ENCODE measurements at regions not wholly inside any gene's neighbourhood (a gene's known extent, or its start where the extent isn't known, plus 50 kb on each side); places are given as distances from the start of the nearest gene placed in this dataset.
"Not testable (repeated sequence)": the region's sequence is repeated elsewhere in the genome, so short reads cannot be mapped to it uniquely, and the experiment has no call there.

GRCh38 chr2:198639580-198639979 lies 818.2 kb downstream of the SATB2 start:
- DNase-seq (ENCODE audit: low read depth, low spot score) = no peak

GRCh38 chr2:198638577-198638976 lies 819.2 kb downstream of the SATB2 start:
- DNase-seq (ENCODE audit: low read depth, low spot score) = no peak

- DNase-seq (ENCODE audit: low read depth, low spot score) = no peak
Measured at GRCh38 chr2:198630384-198630783, 826.0 kb downstream of the PLCL1 start.

GRCh38 chr2:198628596-198628995 lies 824.2 kb downstream of the PLCL1 start:
- DNase-seq (ENCODE audit: low read depth, low spot score) = no peak

GRCh38 chr2:198622986-198623730 lies 818.8 kb downstream of the PLCL1 start:
- DNase-seq (ENCODE audit: low read depth, low spot score) = no peak

GRCh38 chr2:198615972-198616371 lies 811.6 kb downstream of the PLCL1 start:
- DNase-seq (ENCODE audit: low read depth, low spot score) = no peak

GRCh38 chr2:198611201-198611600 lies 806.8 kb downstream of the PLCL1 start:
- DNase-seq (ENCODE audit: low read depth, low spot score) = no peak

- DNase-seq (ENCODE audit: low read depth, low spot score) = no peak
Measured at GRCh38 chr2:198604599-198604998, 800.2 kb downstream of the PLCL1 start.

GRCh38 chr2:198602986-198603385 lies 798.6 kb downstream of the PLCL1 start:
- DNase-seq (ENCODE audit: low read depth, low spot score) = not testable (repeated sequence)

GRCh38 chr2:198597648-198598047 lies 793.3 kb downstream of the PLCL1 start:
- DNase-seq (ENCODE audit: low read depth, low spot score) = no peak

- no peak for DNase-seq (ENCODE audit: low read depth, low spot score)
Measured at GRCh38 chr2:198596985-198597384, 792.6 kb downstream of the PLCL1 start.

GRCh38 chr2:198595721-198596120 lies 791.3 kb downstream of the PLCL1 start:
- DNase-seq (ENCODE audit: low read depth, low spot score) = no peak

- DNase-seq (ENCODE audit: low read depth, low spot score) = no peak
Measured at GRCh38 chr2:198591586-198591985, 787.2 kb downstream of the PLCL1 start.

GRCh38 chr2:198587741-198588140 lies 783.3 kb downstream of the PLCL1 start:
- no peak for DNase-seq (ENCODE audit: low read depth, low spot score)

- DNase-seq (ENCODE audit: low read depth, low spot score) = no peak
Measured at GRCh38 chr2:198587240-198587639, 782.8 kb downstream of the PLCL1 start.

- DNase-seq (ENCODE audit: low read depth, low spot score) = no peak
Measured at GRCh38 chr2:198571393-198571792, 767.0 kb downstream of the PLCL1 start.

- no peak for DNase-seq (ENCODE audit: low read depth, low spot score)
Measured at GRCh38 chr2:198558176-198558575, 753.8 kb downstream of the PLCL1 start.

- DNase-seq (ENCODE audit: low read depth, low spot score) = no peak
Measured at GRCh38 chr2:198546122-198546521, 741.7 kb downstream of the PLCL1 start.

- no peak for DNase-seq (ENCODE audit: low read depth, low spot score)
Measured at GRCh38 chr2:198545411-198545810, 741.0 kb downstream of the PLCL1 start.

- DNase-seq (ENCODE audit: low read depth, low spot score) = no peak
Measured at GRCh38 chr2:198544461-198544860, 740.1 kb downstream of the PLCL1 start.

GRCh38 chr2:198534756-198535155 lies 730.4 kb downstream of the PLCL1 start:
- no peak for DNase-seq (ENCODE audit: low read depth, low spot score)

GRCh38 chr2:198525211-198525969 lies 721.0 kb downstream of the PLCL1 start:
- DNase-seq (ENCODE audit: low read depth, low spot score) = no peak

- no peak for DNase-seq (ENCODE audit: low read depth, low spot score)
Measured at GRCh38 chr2:198523710-198524109, 719.3 kb downstream of the PLCL1 start.

Measured in brain pericyte (primary cell).